Natural killer cell treated with Interleukin-12 subunit alpha and Interleukin-12 subunit beta and Interleukin-15 and Interleukin-18, amount 100 ng/mL, for 72 hours (primary cell): ENCODE measurements at regions not wholly inside any gene's neighbourhood (a gene's known extent, or its start where the extent isn't known, plus 50 kb on each side); places are given as distances from the start of the nearest gene placed in this dataset.

Experiments used
- ATAC-seq, 2 donors: fragments of 150-1000 bp; cut with Tn5 transposase in 1 of 2; sonication (Bioruptor Pico), chemical (Tn5 transposase) in 1 of 2; 2 replicates each; pipeline ENCODE4 v1.10.0; 2021
- DNase-seq: peaks from one replicate; pipeline ENCODE4 v3.0.0; 2022; ENCODE audit warnings: low spot score
- H3K27ac Mint-ChIP-seq, 2 donors: 1 replicate in 1 of 2; 2 replicates in 1 of 2; pipeline ENCODE4 v1.8.0; 2022; ENCODE audit warnings: mixed read lengths in 2 of 2, mild to moderate bottlenecking in 1 of 2, moderate library complexity in 1 of 2
- H3K27me3 Mint-ChIP-seq, 2 donors: 1 replicate in 1 of 2; 2 replicates in 1 of 2; pipeline ENCODE4 v1.8.0; 2022; ENCODE audit warnings: mixed read lengths in 2 of 2
- H3K36me3 Mint-ChIP-seq: one replicate; pipeline ENCODE4 v1.8.0; 2022; ENCODE audit warnings: mixed read lengths
- H3K4me1 Mint-ChIP-seq, 2 donors: 1 replicate in 1 of 2; 2 replicates in 1 of 2; pipeline ENCODE4 v1.8.0; 2022; ENCODE audit warnings: low read depth in 2 of 2, mixed read lengths in 2 of 2, mild to moderate bottlenecking in 1 of 2
- H3K4me3 Mint-ChIP-seq: one replicate; pipeline ENCODE4 v1.8.0; 2022; ENCODE audit warnings: mixed read lengths
- H3K9me3 Mint-ChIP-seq: 2 replicates; pipeline ENCODE4 v1.8.0; 2022; ENCODE audit warnings: mixed read lengths

DNA sequence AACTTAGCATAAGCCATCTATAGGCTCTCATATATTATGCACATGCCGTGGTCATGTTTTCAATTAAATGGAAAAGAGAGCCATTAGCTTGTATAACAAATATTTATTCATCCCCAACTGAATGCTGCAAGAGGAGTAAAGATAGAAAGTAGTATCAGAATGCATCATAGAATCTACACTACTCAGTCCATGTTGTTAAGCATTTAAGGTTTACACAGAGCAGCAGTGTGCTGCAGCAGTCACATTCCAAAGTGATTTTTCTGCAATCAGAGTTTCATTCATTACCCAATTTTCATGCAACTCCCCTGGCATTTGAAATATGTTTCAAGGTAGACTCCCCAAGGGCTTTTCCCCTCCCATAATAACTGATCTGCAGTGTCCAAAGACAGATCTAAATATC is 82.2 kb upstream of the LMO3 start:
- no peak overlapping the region for H3K27ac Mint-ChIP-seq
- H3K36me3 Mint-ChIP-seq = no peaks in the 10 kb centered on the region
- no peaks in the 10 kb centered on the region for H3K27me3 Mint-ChIP-seq
- H3K4me3 Mint-ChIP-seq = no peak overlapping the region
- DNase-seq (no peak), ATAC-seq (no peak)
- H3K9me3 Mint-ChIP-seq = peaks cover 21% of the 10 kb centered on the region
- H3K4me1 Mint-ChIP-seq = no peaks in the 10 kb centered on the region

DNA sequence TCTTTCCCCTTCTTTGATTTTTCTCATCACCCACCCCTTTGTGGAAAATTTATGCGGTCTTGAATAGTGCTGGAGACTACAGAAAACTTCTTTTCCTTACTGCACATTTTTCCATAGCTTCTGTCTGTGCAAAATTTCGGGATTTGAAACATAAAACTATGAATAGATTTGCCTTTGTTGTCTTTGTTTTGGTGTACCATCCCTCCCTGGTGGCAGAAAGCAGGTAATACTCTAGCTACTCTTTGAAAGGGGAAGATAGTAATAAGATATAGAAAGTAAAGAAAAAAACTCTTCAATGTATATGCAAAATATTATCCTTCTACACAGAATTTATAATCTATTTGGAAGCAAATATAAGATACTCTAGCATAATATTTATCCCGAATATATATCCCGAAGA is 79.1 kb upstream of the LMO3 start:
- Mint-ChIP-seq H3K27ac (no peak overlapping the region), H3K27me3 (no peaks in the 10 kb centered on the region), H3K4me1 (no peaks in the 10 kb centered on the region), H3K9me3 (peaks cover 21% of the 10 kb centered on the region), H3K36me3 (no peaks in the 10 kb centered on the region), H3K4me3 (no peak overlapping the region)
- ATAC-seq (no peak), DNase-seq (no peak)

DNA sequence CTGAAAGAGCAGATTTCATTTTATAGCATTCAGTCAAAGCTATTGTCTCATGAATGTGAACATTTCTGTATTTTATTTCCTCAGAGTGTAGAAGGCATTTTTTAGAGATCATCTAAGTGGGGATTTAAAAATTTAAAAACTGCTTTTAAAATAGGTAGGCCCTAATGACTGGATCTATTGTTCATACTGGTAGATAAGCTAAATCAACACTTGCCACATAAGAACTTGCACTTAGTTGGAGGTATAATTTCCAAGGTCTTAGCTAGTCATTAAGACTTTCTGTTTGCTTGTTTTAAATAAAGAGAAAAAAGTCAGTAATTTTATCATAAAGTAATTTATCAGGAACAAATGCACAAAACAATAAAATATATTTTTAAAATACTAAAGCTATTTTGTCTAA is 75.2 kb upstream of the LMO3 start:
- Mint-ChIP-seq H3K4me3 (no peak overlapping the region), H3K9me3 (peaks cover 21% of the 10 kb centered on the region), H3K27ac (no peak overlapping the region), H3K36me3 (no peaks in the 10 kb centered on the region), H3K4me1 (no peaks in the 10 kb centered on the region), H3K27me3 (no peaks in the 10 kb centered on the region)
- DNase-seq (no peak), ATAC-seq (no peak)

DNA sequence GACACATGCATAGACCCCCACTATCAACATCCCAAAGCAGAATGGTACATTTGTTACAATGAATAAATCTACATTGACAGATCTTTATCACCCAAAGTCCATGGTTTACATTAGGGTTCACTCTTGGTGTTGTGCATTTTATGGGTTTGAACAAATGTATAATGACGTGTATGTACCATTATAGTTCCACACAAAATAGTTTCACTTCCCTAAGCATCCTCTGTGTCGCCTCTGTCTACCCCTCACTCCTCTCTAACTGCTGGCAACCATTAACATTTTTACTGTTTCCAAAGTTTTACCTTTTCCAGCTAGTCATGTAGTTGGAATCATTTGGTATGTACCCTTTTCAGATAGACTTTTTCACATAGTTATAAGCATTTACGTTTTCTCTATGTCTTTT is 69.5 kb upstream of the LMO3 start:
- Mint-ChIP-seq H3K4me1 (no peaks in the 10 kb centered on the region), H3K27me3 (no peaks in the 10 kb centered on the region), H3K36me3 (no peaks in the 10 kb centered on the region), H3K4me3 (no peak overlapping the region), H3K27ac (no peak overlapping the region), H3K9me3 (peaks cover 8% of the 10 kb centered on the region)
- no peak for ATAC-seq
- DNase-seq = no peak

GRCh38 chr12:16674885-16675284 is 68.9 kb upstream of the LMO3 start:
- Mint-ChIP-seq H3K9me3 (peaks cover 8% of the 10 kb centered on the region), H3K4me1 (no peaks in the 10 kb centered on the region), H3K27me3 (no peaks in the 10 kb centered on the region), H3K27ac (no peak overlapping the region), H3K4me3 (no peak overlapping the region), H3K36me3 (no peaks in the 10 kb centered on the region)
- DNase-seq (no peak), ATAC-seq (no peak)

DNA sequence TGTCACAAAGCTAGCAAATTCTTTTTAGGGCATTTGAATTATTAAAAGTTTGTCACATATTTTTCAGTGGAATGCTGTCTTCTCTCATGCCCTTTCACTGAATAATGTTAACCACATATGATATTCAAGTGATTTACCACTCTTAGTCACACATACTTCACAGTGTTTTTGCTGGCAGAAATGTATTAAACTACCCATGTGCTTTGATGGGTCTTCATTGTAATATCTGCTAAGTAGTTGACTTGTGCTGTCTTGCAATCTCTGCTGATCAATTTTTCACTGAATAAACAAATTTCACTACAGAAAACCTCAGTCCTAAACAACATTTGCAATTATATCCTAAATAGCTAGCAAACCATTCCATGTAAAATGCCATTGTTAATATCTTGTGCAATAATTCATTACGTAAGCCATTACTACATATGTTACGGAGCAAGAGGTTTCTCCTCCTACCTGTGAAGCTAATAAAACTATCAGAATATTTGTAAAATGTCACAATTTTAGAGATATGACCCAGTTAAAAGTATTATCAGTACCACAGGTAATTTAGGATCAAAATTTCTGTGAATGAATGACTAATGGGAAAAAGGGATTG is 64.6 kb upstream of the LMO3 start:
- H3K4me1 Mint-ChIP-seq = no peaks in the 10 kb centered on the region
- peaks cover 7% of the 10 kb centered on the region for H3K9me3 Mint-ChIP-seq
- H3K27me3 Mint-ChIP-seq = no peaks in the 10 kb centered on the region
- ATAC-seq = no peak
- no peak for DNase-seq
- H3K4me3 Mint-ChIP-seq = no peak overlapping the region
- H3K27ac Mint-ChIP-seq = no peak overlapping the region
- H3K36me3 Mint-ChIP-seq = no peaks in the 10 kb centered on the region

DNA sequence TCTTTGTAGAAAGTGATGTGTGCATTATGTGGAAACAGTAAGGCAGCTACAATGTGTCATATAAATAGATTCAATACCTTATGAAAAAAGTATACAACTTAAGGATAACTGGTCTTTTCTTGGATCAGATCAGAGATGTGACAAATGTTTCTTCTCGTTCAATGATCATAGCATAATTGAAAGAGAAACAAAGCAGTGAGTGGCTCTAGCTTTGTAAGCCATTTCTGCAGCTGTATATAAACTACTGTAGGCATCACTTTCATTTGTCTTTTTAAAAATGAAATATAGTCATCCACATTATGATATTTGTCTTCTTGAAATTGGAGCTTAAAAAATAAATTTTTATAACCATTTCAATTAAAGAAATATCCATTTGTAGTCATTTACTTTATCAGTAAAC is 63.8 kb upstream of the LMO3 start:
- Mint-ChIP-seq H3K9me3 (peaks cover 10% of the 10 kb centered on the region), H3K27me3 (no peaks in the 10 kb centered on the region), H3K36me3 (peaks cover 3% of the 10 kb centered on the region), H3K4me3 (no peak overlapping the region), H3K27ac (no peak overlapping the region), H3K4me1 (no peaks in the 10 kb centered on the region)
- DNase-seq (no peak), ATAC-seq (no peak)

DNA sequence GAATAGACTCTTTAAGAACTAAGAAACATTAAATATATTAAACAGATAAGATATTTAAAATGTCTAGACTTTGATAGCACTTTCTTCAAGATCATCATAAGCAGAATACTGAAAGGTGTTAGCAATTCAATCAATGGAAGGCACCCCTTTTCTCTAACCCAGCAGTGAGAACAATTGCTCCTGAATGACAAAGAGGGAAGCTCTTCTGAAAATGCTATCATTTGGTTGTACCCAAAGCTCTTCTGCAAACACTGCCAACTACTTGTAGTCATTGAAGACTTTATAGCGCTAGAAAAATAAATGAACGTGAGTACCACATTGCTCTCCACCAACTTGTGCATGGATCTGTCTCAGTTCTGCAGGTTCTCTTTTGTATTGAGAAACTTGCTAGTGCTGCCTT is 62.2 kb upstream of the LMO3 start:
- H3K27me3 Mint-ChIP-seq = no peaks in the 10 kb centered on the region
- ATAC-seq (no peak), DNase-seq (no peak)
- peaks cover 13% of the 10 kb centered on the region for H3K9me3 Mint-ChIP-seq
- H3K27ac Mint-ChIP-seq = no peak overlapping the region
- H3K4me1 Mint-ChIP-seq = no peaks in the 10 kb centered on the region
- peaks cover 8% of the 10 kb centered on the region for H3K36me3 Mint-ChIP-seq
- no peak overlapping the region for H3K4me3 Mint-ChIP-seq

GRCh38 chr12:16658699-16659098 is 52.7 kb upstream of the LMO3 start:
- no peak overlapping the region for H3K27ac Mint-ChIP-seq
- no peak overlapping the region for H3K4me3 Mint-ChIP-seq
- no peaks in the 10 kb centered on the region for H3K4me1 Mint-ChIP-seq
- H3K36me3 Mint-ChIP-seq = peaks cover 19% of the 10 kb centered on the region
- H3K9me3 Mint-ChIP-seq = peaks cover 38% of the 10 kb centered on the region
- DNase-seq (no peak), ATAC-seq (no peak)
- H3K27me3 Mint-ChIP-seq = no peaks in the 10 kb centered on the region
